ENCODE measurements at regions not wholly inside any gene's neighbourhood (a gene's known extent, or its start where the extent isn't known, plus 50 kb on each side); places are given as distances from the start of the nearest gene placed in this dataset.

DNA sequence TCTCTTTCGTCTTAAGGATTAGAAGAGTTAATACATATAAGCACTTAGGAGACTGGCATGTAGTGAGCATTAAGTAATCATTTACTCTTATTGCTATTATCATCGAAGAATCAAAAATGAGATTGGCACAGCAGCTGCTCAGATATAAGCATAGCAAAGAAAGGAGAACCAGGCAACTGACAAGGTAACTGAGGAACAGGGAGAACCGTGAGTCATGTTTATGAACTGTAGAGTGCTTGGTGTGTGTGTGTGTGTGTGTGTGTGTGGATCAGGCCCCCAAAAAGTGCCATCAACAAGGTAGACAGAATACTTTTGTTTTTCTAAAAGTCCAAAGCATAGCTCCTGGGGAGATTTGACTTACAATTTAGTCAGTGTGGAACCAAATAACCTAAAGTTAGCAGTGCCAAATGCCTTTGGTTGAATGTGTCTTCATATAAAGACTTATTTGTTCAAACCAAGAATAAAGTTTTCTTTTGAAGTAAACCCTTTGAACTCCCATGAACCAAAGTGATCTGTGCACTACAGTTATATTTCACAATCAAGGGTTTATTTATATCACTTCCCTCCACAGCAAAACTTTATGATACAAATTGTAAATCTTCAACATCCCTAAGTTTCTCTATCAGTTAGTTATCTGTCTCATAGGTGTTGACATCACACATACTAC lies 660.6 kb downstream of the NYAP2 start:
- TF ChIP-seq CTCF (conservative IDR thresholded peaks at IDR 0.05), result no peak
- no peak for TF ChIP-seq ZFX (IDR thresholded peaks at IDR 0.05)
